HCT116 (cell line): ENCODE measurements at regions not wholly inside any gene's neighbourhood (a gene's known extent, or its start where the extent isn't known, plus 50 kb on each side); places are given as distances from the start of the nearest gene placed in this dataset.

Experiments used
- ATAC-seq: fragments of 200-7000 bp; cut with Tn5 transposase; 2 replicates; pipeline ENCODE4 v1.9.1; 2020; ENCODE audit warnings: mild to moderate bottlenecking, moderate library complexity
- BruUV-seq: library from RNA; stranded (reverse); fragments of 400-500 nt; replicated peaks from 2 replicates; lab custom pipeline; 2021; lab: Mats Ljungman, UMichigan
- CTCF ChIA-PET: fragments of 300-600 bp; sonication (Branson Sonifier 250); formaldehyde crosslinking; loops from one replicate; lab custom pipeline; 2021; ENCODE audit warnings: antibody characterized with exemption; lab: Charles Lee
- POLR2A ChIA-PET: fragments of 300-600, 350-600 bp; sonication (Branson Sonifier 250); formaldehyde crosslinking; loops from one replicate; lab custom pipeline; 2021; ENCODE audit warnings: antibody characterized with exemption; lab: Charles Lee
- RAD21 ChIA-PET, 2 experiments: fragments of 300-600 bp; sonication (Branson Sonifier 250); formaldehyde crosslinking; loops; one replicate each; lab custom pipeline; 2023; ENCODE audit warnings: low total read pairs in 2 of 2; ENCODE audit not compliant: uncharacterized antibody in 2 of 2, unreplicated experiment in 2 of 2, low non-redundant PET in 1 of 2; lab: Charles Lee
- DNase-seq: peaks from one replicate; pipeline ENCODE4 v3.0.0-alpha.2; 2010; ENCODE audit warnings: low read depth, low spot score
- H2AFZ ChIP-seq: fragments of 200-600 bp; shearing (Covaris generic), sonication (generic); 2 replicates; pipeline ENCODE4 v1.6.1; 2017; ENCODE audit warnings: low read depth, mixed run types, mixed read lengths, antibody characterized with exemption, low read length; ENCODE audit not compliant: poor library complexity, severe bottlenecking
- H3K27ac ChIP-seq: 2 replicates; pipeline ENCODE4 v1.5.1; 2012; ENCODE audit warnings: low read depth, low read length
- H3K27me3 ChIP-seq: fragments of 200-600 bp; sonication (generic); 2 replicates; pipeline ENCODE4 v1.6.1; 2016; ENCODE audit warnings: mixed run types, low read length, mixed read lengths; ENCODE audit not compliant: insufficient read depth
- H3K36me3 ChIP-seq, 2 experiments: fragments of 200-500 bp in 1 of 2; fragments of 200-600 bp in 1 of 2; sonication (Bioruptor generic) in 1 of 2; sonication (generic) in 1 of 2; 2 replicates each; pipeline versions ENCODE4 v1.5.1 to v1.6.1; 2014 to 2016; ENCODE audit warnings: low read length in 2 of 2, inconsistent platforms in 1 of 2, mixed read lengths in 1 of 2, mixed run types in 1 of 2; ENCODE audit not compliant: insufficient read depth in 2 of 2, control insufficient read depth in 1 of 2
- H3K4me1 ChIP-seq, 2 experiments: fragments of 200-600 bp in 1 of 2; sonication (generic) in 1 of 2; 2 replicates each; pipeline versions ENCODE4 v1.5.1 to v1.6.1; 2012 to 2017; ENCODE audit warnings: low read length in 2 of 2, inconsistent platforms in 1 of 2, mild to moderate bottlenecking in 1 of 2, mixed read lengths in 1 of 2, mixed run types in 1 of 2, moderate library complexity in 1 of 2; ENCODE audit not compliant: insufficient read depth in 2 of 2, control insufficient read depth in 1 of 2
- H3K4me2 ChIP-seq: fragments of 200-600 bp; sonication (generic); 2 replicates; pipeline ENCODE4 v1.6.1; 2017; ENCODE audit warnings: mixed run types, low read length, mixed read lengths
- H3K4me3 ChIP-seq, 2 experiments: fragments of 200-600 bp in 1 of 2; sonication (generic) in 1 of 2; replicated peaks in 1 of 2; 2 replicates each; pipeline ENCODE4 v1.5.1; 2011 to 2016; ENCODE audit warnings: low read length in 2 of 2, control low read depth in 1 of 2, low read depth in 1 of 2, mild to moderate bottlenecking in 1 of 2, mixed read lengths in 1 of 2, mixed run types in 1 of 2
- H3K79me2 ChIP-seq: fragments of 200-600 bp; sonication (generic); 2 replicates; pipeline ENCODE4 v1.6.1; 2017; ENCODE audit warnings: mild to moderate bottlenecking, mixed run types, low read length, moderate library complexity, mixed read lengths; ENCODE audit not compliant: insufficient read depth
- H3K9ac ChIP-seq: fragments of 200-600 bp; sonication (generic); 2 replicates; pipeline ENCODE4 v1.6.1; 2016; ENCODE audit warnings: low read length, mixed read lengths
- H3K9me2 ChIP-seq: fragments of 200-600 bp; sonication (generic), shearing (Covaris generic); 2 replicates; pipeline ENCODE4 v1.6.1; 2017; ENCODE audit warnings: mixed run types, mild to moderate bottlenecking, moderate library complexity; ENCODE audit not compliant: insufficient read depth
- H3K9me3 ChIP-seq, 2 experiments: fragments of 200-500 bp in 1 of 2; fragments of 200-600 bp in 1 of 2; sonication (Bioruptor generic) in 1 of 2; sonication (generic) in 1 of 2; 2 replicates each; pipeline ENCODE4 v1.6.1; 2014 to 2017; ENCODE audit warnings: low read length in 2 of 2, mixed read lengths in 2 of 2, inconsistent platforms in 1 of 2, low read depth in 1 of 2, mild to moderate bottlenecking in 1 of 2, mixed run types in 1 of 2, moderate library complexity in 1 of 2; ENCODE audit not compliant: control insufficient read depth in 1 of 2, insufficient read depth in 1 of 2
- H4K20me1 ChIP-seq: fragments of 200-600 bp; sonication (generic), shearing (Covaris generic); 2 replicates; pipeline ENCODE4 v1.6.1; 2017; ENCODE audit warnings: mixed run types, mild to moderate bottlenecking, moderate library complexity; ENCODE audit not compliant: insufficient read depth
- CEBPB ChIP-seq: IDR thresholded peaks from 2 replicates; pipeline ENCODE4 v1.6.1; 2012; ENCODE audit warnings: low read depth
- EZH2 ChIP-seq: fragments of 200-600 bp; sonication (generic); IDR thresholded peaks from 2 replicates; pipeline ENCODE4 v1.6.1; 2017; ENCODE audit warnings: antibody characterized with exemption, mixed run types
- JUND ChIP-seq: IDR thresholded peaks from 2 replicates; pipeline ENCODE4 v1.6.1; 2012
- POLR2AphosphoS5 ChIP-seq: IDR thresholded peaks from 2 replicates; pipeline ENCODE4 v1.6.1; 2011; ENCODE audit warnings: mild to moderate bottlenecking, low read depth, low read length, moderate library complexity
- SIN3A ChIP-seq: IDR thresholded peaks from 2 replicates; pipeline ENCODE4 v1.6.1; 2012; ENCODE audit warnings: low read depth
- SP1 ChIP-seq: IDR thresholded peaks from 2 replicates; pipeline ENCODE4 v1.6.1; 2012; ENCODE audit warnings: low read depth
- TCF7L2 ChIP-seq: IDR thresholded peaks from 2 replicates; pipeline ENCODE4 v1.7.0; 2011; ENCODE audit warnings: borderline replicate concordance, inconsistent platforms; ENCODE audit not compliant: insufficient read depth, insufficient read length; ENCODE audit errors: extremely low read depth
- intact Hi-C: fragments of 100-400 bp; cut with micrococcal nuclease; formaldehyde crosslinking; loops from 2 replicates; pipeline ENCODE4 v1.10.0; 2022
- TF ChIP-seq, protein P1 (sequence below): IDR thresholded peaks from 2 replicates; pipeline ENCODE4 v1.6.1; 2012
- TF ChIP-seq, protein P2 (sequence below), 3 experiments: fragments of 200-600 bp in 1 of 3; sonication (generic) in 1 of 3; IDR thresholded peaks in 2 of 3; conservative IDR thresholded peaks in 1 of 3; 2 replicates each; pipeline ENCODE4 v1.5.1; 2012 to 2017; ENCODE audit warnings: low read depth in 2 of 3, low read length in 2 of 3, antibody characterized with exemption in 1 of 3, borderline replicate concordance in 1 of 3, control low read depth in 1 of 3, mild to moderate bottlenecking in 1 of 3, mixed read lengths in 1 of 3, mixed run types in 1 of 3, moderate library complexity in 1 of 3; ENCODE audit not compliant: insufficient read depth in 1 of 3
- TF ChIP-seq, protein P3 (sequence below): IDR thresholded peaks from 2 replicates; pipeline ENCODE4 v1.6.1; 2012
- TF ChIP-seq, protein P4 (sequence below): IDR thresholded peaks from 2 replicates; pipeline ENCODE4 v1.6.1; 2012; ENCODE audit warnings: low read depth

DNA sequence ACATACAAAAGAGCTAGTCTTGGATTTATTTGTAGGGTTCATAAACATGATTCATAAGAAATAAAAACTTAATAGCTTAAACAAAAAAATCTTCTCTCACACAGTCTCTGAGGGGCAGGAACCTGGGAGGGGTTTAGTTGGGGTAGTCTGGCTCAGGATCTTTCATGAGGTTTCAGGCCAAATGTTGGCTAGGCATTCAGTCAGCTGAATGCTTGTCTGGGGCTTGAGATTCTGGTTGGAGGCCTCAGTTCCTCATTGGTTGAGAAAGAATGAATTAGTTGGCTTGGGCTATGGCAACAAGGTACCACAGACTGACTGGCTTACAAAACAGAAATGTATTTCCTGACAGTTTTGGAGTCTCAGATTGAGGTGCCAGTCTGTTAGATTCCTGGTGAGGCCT lies 74.3 kb downstream of the ANKRD7 start:
- Histone ChIP-seq H3K9me2 (no peaks in the 10 kb centered on the region), H3K4me1 (no peaks in the 10 kb centered on the region), H3K27ac (no peak overlapping the region), H3K79me2 (no peaks in the 10 kb centered on the region), H2AFZ (no peak overlapping the region), H4K20me1 (no peaks in the 10 kb centered on the region), H3K36me3 (no peaks in the 10 kb centered on the region), H3K4me2 (no peak overlapping the region), H3K9ac (no peak overlapping the region), H3K9me3 (no peaks in the 10 kb centered on the region), H3K27me3 (no peaks in the 10 kb centered on the region), H3K4me3 (no peak overlapping the region)
- ChIA-PET CTCF (no interaction called here), RAD21 (no interaction called here), POLR2A (no interaction called here)
- intact Hi-C loops: no loop called here
- ATAC-seq (no peak), DNase-seq (no peak)
- TF ChIP-seq SIN3A (no peak), TCF7L2 (no peak), EZH2 (no peak)
- TF ChIP-seq, protein P1, sequence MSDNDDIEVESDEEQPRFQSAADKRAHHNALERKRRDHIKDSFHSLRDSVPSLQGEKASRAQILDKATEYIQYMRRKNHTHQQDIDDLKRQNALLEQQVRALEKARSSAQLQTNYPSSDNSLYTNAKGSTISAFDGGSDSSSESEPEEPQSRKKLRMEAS: no peak
- TF ChIP-seq, protein P2, sequence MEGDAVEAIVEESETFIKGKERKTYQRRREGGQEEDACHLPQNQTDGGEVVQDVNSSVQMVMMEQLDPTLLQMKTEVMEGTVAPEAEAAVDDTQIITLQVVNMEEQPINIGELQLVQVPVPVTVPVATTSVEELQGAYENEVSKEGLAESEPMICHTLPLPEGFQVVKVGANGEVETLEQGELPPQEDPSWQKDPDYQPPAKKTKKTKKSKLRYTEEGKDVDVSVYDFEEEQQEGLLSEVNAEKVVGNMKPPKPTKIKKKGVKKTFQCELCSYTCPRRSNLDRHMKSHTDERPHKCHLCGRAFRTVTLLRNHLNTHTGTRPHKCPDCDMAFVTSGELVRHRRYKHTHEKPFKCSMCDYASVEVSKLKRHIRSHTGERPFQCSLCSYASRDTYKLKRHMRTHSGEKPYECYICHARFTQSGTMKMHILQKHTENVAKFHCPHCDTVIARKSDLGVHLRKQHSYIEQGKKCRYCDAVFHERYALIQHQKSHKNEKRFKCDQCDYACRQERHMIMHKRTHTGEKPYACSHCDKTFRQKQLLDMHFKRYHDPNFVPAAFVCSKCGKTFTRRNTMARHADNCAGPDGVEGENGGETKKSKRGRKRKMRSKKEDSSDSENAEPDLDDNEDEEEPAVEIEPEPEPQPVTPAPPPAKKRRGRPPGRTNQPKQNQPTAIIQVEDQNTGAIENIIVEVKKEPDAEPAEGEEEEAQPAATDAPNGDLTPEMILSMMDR (IDR thresholded peaks at IDR 0.05 in 2 of 3, conservative IDR thresholded peaks at IDR 0.05 in 1 of 3; ENCODE audit: borderline replicate concordance in 1 of 3, insufficient read depth in 1 of 3, low read depth in 2 of 3, low read length in 2 of 3): no peak
- TF ChIP-seq, protein P3, sequence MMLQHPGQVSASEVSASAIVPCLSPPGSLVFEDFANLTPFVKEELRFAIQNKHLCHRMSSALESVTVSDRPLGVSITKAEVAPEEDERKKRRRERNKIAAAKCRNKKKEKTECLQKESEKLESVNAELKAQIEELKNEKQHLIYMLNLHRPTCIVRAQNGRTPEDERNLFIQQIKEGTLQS: no peak
- BruUV-seq: no TSS peak

DNA sequence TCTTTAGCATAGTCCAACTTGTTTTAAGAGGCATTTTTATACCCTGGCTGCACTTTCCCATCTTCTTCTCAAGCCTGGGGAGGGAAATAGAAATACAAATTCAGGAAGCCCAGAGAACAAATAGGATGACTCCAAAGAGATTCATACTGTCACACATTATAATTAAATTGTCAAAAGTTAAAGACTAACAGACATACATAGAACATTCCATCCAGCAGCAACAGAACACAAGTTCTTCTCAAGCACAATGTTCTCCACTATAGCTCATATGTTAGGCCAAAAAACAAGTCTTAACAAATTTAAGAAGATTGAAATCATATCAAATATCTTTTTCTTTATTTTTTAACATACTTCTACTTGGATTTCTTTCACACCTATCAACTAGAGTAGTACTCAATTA lies 75.7 kb downstream of the ANKRD7 start:
- ATAC-seq (no peak), DNase-seq (no peak)
- H3K4me1 ChIP-seq: no peaks in the 10 kb centered on the region
- no peaks in the 10 kb centered on the region for H3K27me3 ChIP-seq
- CTCF ChIA-PET: interaction anchor here (0.6 kb wide), 1 partner anchor 639 kb away, joined by 3 read pairs; no protein-coding TSS in a partner anchor
- RAD21 ChIA-PET: no interaction called here
- no TSS peak for BruUV-seq
- H3K36me3 ChIP-seq: no peaks in the 10 kb centered on the region
- H3K9ac ChIP-seq: no peak overlapping the region
- H3K4me2 ChIP-seq: no peak overlapping the region
- H3K4me3 ChIP-seq: no peak overlapping the region
- intact Hi-C loops: loop anchor here (1.0 kb wide), 1 partner anchor 23 kb away; no protein-coding TSS in a partner anchor
- H4K20me1 ChIP-seq: no peaks in the 10 kb centered on the region
- no peaks in the 10 kb centered on the region for H3K9me2 ChIP-seq
- H3K79me2 ChIP-seq: no peaks in the 10 kb centered on the region
- POLR2A ChIA-PET: no interaction called here
- H3K27ac ChIP-seq: no peak overlapping the region
- H3K9me3 ChIP-seq: no peaks in the 10 kb centered on the region
- H2AFZ ChIP-seq: no peak overlapping the region
- TF ChIP-seq JUND: no peak
- TF ChIP-seq POLR2AphosphoS5: no peak
- no peak for TF ChIP-seq SP1
- TF ChIP-seq, protein P4, sequence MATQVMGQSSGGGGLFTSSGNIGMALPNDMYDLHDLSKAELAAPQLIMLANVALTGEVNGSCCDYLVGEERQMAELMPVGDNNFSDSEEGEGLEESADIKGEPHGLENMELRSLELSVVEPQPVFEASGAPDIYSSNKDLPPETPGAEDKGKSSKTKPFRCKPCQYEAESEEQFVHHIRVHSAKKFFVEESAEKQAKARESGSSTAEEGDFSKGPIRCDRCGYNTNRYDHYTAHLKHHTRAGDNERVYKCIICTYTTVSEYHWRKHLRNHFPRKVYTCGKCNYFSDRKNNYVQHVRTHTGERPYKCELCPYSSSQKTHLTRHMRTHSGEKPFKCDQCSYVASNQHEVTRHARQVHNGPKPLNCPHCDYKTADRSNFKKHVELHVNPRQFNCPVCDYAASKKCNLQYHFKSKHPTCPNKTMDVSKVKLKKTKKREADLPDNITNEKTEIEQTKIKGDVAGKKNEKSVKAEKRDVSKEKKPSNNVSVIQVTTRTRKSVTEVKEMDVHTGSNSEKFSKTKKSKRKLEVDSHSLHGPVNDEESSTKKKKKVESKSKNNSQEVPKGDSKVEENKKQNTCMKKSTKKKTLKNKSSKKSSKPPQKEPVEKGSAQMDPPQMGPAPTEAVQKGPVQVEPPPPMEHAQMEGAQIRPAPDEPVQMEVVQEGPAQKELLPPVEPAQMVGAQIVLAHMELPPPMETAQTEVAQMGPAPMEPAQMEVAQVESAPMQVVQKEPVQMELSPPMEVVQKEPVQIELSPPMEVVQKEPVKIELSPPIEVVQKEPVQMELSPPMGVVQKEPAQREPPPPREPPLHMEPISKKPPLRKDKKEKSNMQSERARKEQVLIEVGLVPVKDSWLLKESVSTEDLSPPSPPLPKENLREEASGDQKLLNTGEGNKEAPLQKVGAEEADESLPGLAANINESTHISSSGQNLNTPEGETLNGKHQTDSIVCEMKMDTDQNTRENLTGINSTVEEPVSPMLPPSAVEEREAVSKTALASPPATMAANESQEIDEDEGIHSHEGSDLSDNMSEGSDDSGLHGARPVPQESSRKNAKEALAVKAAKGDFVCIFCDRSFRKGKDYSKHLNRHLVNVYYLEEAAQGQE: no peak
- TF ChIP-seq EZH2: no peak
- TF ChIP-seq TCF7L2: no peak
- TF ChIP-seq, protein P1: no peak
- no peak for TF ChIP-seq CEBPB
